Astrocyte (in vitro differentiated cells and primary cell): ENCODE measurements at regions not wholly inside any gene's neighbourhood (a gene's known extent, or its start where the extent isn't known, plus 50 kb on each side); places are given as distances from the start of the nearest gene placed in this dataset.

Experiments
- DNase-seq: peaks from one replicate; pipeline ENCODE4 v3.0.0-alpha.2; 2010; ENCODE audit warnings: low read depth
- FAIRE-seq: peaks from 2 replicates; lab custom pipeline; 2011; peaks lifted over from hg19 to GRCh38; lab: Jason Lieb, UNC
- H2AFZ ChIP-seq: 2 replicates; pipeline ENCODE4 v1.6.0; 2012; ENCODE audit warnings: low read depth, low read length, inconsistent platforms
- H3K27ac ChIP-seq: 2 replicates; pipeline ENCODE4 v1.5.1; 2011; ENCODE audit warnings: low read depth, low read length, inconsistent platforms
- H3K27me3 ChIP-seq: 2 replicates; pipeline ENCODE4 v1.6.0; 2011; ENCODE audit warnings: low read length, inconsistent platforms; ENCODE audit not compliant: insufficient read depth
- H3K36me3 ChIP-seq: 2 replicates; pipeline ENCODE4 v1.5.1; 2011; ENCODE audit warnings: low read length, inconsistent platforms; ENCODE audit not compliant: insufficient read depth
- H3K4me1 ChIP-seq: 2 replicates; pipeline ENCODE4 v1.5.1; 2011; ENCODE audit warnings: low read length, inconsistent platforms; ENCODE audit not compliant: insufficient read depth
- H3K4me2 ChIP-seq: 2 replicates; pipeline ENCODE4 v1.6.0; 2012; ENCODE audit warnings: low read length, inconsistent platforms
- H3K4me3 ChIP-seq: 2 replicates; pipeline ENCODE4 v1.5.1; 2011; ENCODE audit warnings: low read depth, mild to moderate bottlenecking, low read length, inconsistent platforms; ENCODE audit not compliant: insufficient read depth
- H3K79me2 ChIP-seq: 2 replicates; pipeline ENCODE4 v1.6.0; 2012; ENCODE audit warnings: mild to moderate bottlenecking, low read length, inconsistent platforms; ENCODE audit not compliant: insufficient read depth
- H3K9ac ChIP-seq: 2 replicates; pipeline ENCODE4 v1.6.0; 2012; ENCODE audit warnings: mild to moderate bottlenecking, low read length, inconsistent platforms
- H3K9me3 ChIP-seq: 2 replicates; pipeline ENCODE4 v1.5.1; 2012; ENCODE audit warnings: low read depth, mild to moderate bottlenecking, low read length, inconsistent platforms; ENCODE audit not compliant: insufficient read depth
- H4K20me1 ChIP-seq: 2 replicates; pipeline ENCODE4 v1.6.0; 2012; ENCODE audit warnings: low read length, inconsistent platforms; ENCODE audit not compliant: insufficient read depth
- H3K27ac Mint-ChIP-seq: one replicate; pipeline ENCODE4 v1.8.0; 2021; ENCODE audit warnings: mild to moderate bottlenecking, mixed read lengths; ENCODE audit not compliant: unreplicated experiment
- H3K27me3 Mint-ChIP-seq: one replicate; pipeline ENCODE4 v1.8.0; 2021; ENCODE audit warnings: low read depth, mixed read lengths; ENCODE audit not compliant: unreplicated experiment
- H3K36me3 Mint-ChIP-seq: one replicate; pipeline ENCODE4 v1.8.0; 2021; ENCODE audit warnings: low read depth, mixed read lengths; ENCODE audit not compliant: unreplicated experiment
- H3K4me1 Mint-ChIP-seq: one replicate; pipeline ENCODE4 v1.8.0; 2021; ENCODE audit warnings: low read depth, mixed read lengths; ENCODE audit not compliant: unreplicated experiment
- H3K4me3 Mint-ChIP-seq: one replicate; pipeline ENCODE4 v1.8.0; 2021; ENCODE audit warnings: mild to moderate bottlenecking, moderate library complexity, mixed read lengths; ENCODE audit not compliant: unreplicated experiment
- H3K9me3 Mint-ChIP-seq: one replicate; pipeline ENCODE4 v1.8.0; 2021; ENCODE audit warnings: mild to moderate bottlenecking, mixed read lengths; ENCODE audit not compliant: unreplicated experiment
- CTCF ChIP-seq: IDR thresholded peaks from 2 replicates; pipeline ENCODE4 v1.5.1; 2011; ENCODE audit warnings: low read depth, mild to moderate bottlenecking, inconsistent platforms, low read length, moderate library complexity; ENCODE audit not compliant: insufficient read depth
- EZH2 ChIP-seq: IDR thresholded peaks from 2 replicates; pipeline ENCODE4 v1.6.1; 2012; ENCODE audit warnings: mild to moderate bottlenecking, low read length, inconsistent platforms; ENCODE audit not compliant: insufficient read depth

GRCh38 chr5:164053123-164053522 lies 547.7 kb downstream of the MAT2B start:
- DNase-seq (no peak), FAIRE-seq (no peak)
- H3K27me3 ChIP-seq, result no peaks in the 10 kb centered on the region
- H3K4me3 ChIP-seq, result no peak overlapping the region
- no peaks in the 10 kb centered on the region for H3K27me3 Mint-ChIP-seq
- no peaks in the 10 kb centered on the region for H3K79me2 ChIP-seq
- H3K9ac ChIP-seq, result no peak overlapping the region
- no peaks in the 10 kb centered on the region for H4K20me1 ChIP-seq
- no peak overlapping the region for H3K4me3 Mint-ChIP-seq
- no peaks in the 10 kb centered on the region for H3K4me1 ChIP-seq
- H3K36me3 Mint-ChIP-seq, result no peaks in the 10 kb centered on the region
- H3K36me3 ChIP-seq, result no peaks in the 10 kb centered on the region
- H3K9me3 ChIP-seq, result no peaks in the 10 kb centered on the region
- H3K9me3 Mint-ChIP-seq, result no peaks in the 10 kb centered on the region
- H3K27ac ChIP-seq, result no peak overlapping the region
- H2AFZ ChIP-seq, result no peak overlapping the region
- TF ChIP-seq EZH2 (no peak), CTCF (no peak)
- no peak overlapping the region for H3K4me2 ChIP-seq
- H3K27ac Mint-ChIP-seq, result no peak overlapping the region
- H3K4me1 Mint-ChIP-seq, result no peaks in the 10 kb centered on the region

- Mint-ChIP-seq H3K27ac (no peak overlapping the region), H3K4me3 (no peak overlapping the region), H3K4me1 (no peaks in the 10 kb centered on the region), H3K36me3 (no peaks in the 10 kb centered on the region), H3K27me3 (no peaks in the 10 kb centered on the region), H3K9me3 (no peaks in the 10 kb centered on the region)
- Histone ChIP-seq H2AFZ (no peak overlapping the region), H3K4me1 (no peaks in the 10 kb centered on the region), H3K9ac (no peak overlapping the region), H3K36me3 (no peaks in the 10 kb centered on the region), H3K27ac (no peak overlapping the region), H3K79me2 (no peaks in the 10 kb centered on the region), H4K20me1 (no peaks in the 10 kb centered on the region), H3K9me3 (no peaks in the 10 kb centered on the region), H3K4me2 (no peak overlapping the region), H3K27me3 (no peaks in the 10 kb centered on the region), H3K4me3 (no peak overlapping the region)
- DNase-seq (peak; percentile 20), FAIRE-seq (no peak)
- no peak for TF ChIP-seq EZH2
- no peak for TF ChIP-seq CTCF
These were observed 549.0 kb downstream of the MAT2B start for GRCh38 chr5:164054461-164054860.

GRCh38 chr5:164057121-164057520 lies 551.7 kb downstream of the MAT2B start:
- no peaks in the 10 kb centered on the region for H3K4me1 ChIP-seq
- no peaks in the 10 kb centered on the region for H3K36me3 ChIP-seq
- H3K4me3 Mint-ChIP-seq, result no peak overlapping the region
- no peaks in the 10 kb centered on the region for H3K36me3 Mint-ChIP-seq
- no peaks in the 10 kb centered on the region for H3K79me2 ChIP-seq
- H3K27ac Mint-ChIP-seq, result no peak overlapping the region
- H2AFZ ChIP-seq, result no peak overlapping the region
- no peaks in the 10 kb centered on the region for H3K9me3 Mint-ChIP-seq
- no peaks in the 10 kb centered on the region for H4K20me1 ChIP-seq
- no peak for FAIRE-seq
- TF ChIP-seq EZH2 (no peak), CTCF (no peak)
- H3K27me3 ChIP-seq, result no peaks in the 10 kb centered on the region
- no peaks in the 10 kb centered on the region for H3K4me1 Mint-ChIP-seq
- H3K9me3 ChIP-seq, result no peaks in the 10 kb centered on the region
- no peak overlapping the region for H3K27ac ChIP-seq
- H3K9ac ChIP-seq, result no peak overlapping the region
- H3K27me3 Mint-ChIP-seq, result no peaks in the 10 kb centered on the region
- no peak for DNase-seq
- no peak overlapping the region for H3K4me2 ChIP-seq
- H3K4me3 ChIP-seq, result no peak overlapping the region
